NCI-H345 treated with DMSO at 0.1 percent for 48 hours (cell line): ENCODE measurements at regions not wholly inside any gene's neighbourhood (a gene's known extent, or its start where the extent isn't known, plus 50 kb on each side); places are given as distances from the start of the nearest gene placed in this dataset.
"Not testable (repeated sequence)": the region's sequence is repeated elsewhere in the genome, so short reads cannot be mapped to it uniquely, and the experiment has no call there.

Source experiments
- DNase-seq: peaks from one replicate; lab custom pipeline; 2025; ENCODE audit not compliant: unreplicated experiment; lab: John Stamatoyannopoulos, UW

DNA sequence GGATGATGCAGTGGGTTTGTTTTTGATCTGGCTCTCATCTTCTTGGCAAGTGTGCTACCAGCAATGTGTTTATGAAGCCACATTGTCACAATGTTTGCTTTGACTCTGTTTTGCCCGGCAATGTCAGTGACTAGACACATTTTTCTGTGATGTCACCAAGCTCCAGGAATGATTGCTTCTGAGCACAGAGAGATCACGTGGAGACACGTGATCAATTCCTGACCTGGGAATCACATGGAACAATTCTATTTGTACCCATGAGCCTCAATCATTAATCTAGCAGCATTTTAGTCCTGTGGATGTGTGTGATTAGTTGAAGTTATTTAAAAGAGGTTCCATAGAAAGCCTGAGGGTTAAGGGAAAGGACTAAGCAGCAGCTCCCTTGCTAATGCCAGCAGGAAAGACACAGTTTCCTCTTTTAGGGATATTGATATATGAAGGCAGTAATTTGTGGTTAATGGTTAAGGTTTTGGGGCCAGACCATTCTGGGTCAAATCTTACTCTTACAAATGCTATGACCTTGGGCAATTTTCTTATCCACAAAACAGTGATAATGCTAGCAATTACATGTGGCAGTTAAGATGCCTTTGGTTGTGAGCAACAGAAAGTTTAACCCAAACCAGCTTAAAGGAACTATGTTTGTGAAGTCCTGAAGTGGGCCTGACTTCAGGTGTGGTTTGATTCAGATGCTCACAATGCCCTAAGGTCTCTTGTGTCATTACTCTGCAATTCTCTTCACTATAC lies 59.0 kb downstream of the FASLG start:
- no peak for DNase-seq

DNA sequence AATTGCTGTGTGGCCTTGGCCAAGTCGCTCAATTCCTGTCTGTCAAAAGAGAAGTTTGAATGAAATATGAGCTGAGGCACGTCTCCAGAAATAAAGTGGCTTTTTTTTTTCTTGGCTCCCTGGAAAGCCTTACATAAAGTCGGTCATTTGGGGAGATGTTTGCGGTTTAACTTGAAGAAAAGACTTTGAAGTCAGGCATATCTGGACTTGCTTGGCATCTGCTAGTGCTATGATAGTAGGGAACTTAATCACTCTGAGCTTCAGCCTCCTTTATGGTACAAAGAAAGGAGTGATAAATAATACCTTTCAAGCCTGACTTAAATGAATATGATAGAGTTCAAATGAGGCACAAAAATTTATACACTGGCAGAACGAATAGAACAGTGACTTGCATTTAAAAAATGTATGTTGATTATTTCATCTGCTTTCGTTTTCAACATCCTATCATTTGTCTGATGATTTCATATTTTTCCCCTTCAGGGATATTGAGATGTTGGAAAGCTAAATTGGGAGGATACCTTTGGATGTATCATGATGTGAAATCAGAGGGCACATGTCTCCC lies 60.2 kb downstream of the FASLG start:
- DNase-seq: no peak

DNA sequence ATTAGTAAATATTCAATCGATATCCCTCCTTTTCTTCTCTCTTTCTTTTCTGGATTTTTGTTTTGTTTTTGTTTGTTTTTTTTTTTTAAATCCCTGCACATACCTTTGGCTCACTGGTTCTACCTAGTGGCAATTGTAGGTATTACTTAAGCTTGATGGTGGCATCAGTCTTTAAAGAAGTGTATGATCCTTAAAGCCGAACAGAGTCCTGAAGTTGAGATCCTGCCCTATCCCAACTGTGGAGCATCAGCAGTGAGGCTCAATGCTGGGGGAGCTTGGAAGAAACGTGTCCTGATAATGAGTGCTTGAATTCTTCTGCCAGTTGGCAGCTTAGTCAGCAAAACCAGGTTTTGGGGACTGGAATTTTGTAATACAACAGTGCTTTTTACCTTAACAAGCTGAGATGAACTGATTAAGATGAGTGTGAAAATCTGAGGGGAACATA lies 60.8 kb downstream of the FASLG start:
- peak; percentile 31 for DNase-seq

DNA sequence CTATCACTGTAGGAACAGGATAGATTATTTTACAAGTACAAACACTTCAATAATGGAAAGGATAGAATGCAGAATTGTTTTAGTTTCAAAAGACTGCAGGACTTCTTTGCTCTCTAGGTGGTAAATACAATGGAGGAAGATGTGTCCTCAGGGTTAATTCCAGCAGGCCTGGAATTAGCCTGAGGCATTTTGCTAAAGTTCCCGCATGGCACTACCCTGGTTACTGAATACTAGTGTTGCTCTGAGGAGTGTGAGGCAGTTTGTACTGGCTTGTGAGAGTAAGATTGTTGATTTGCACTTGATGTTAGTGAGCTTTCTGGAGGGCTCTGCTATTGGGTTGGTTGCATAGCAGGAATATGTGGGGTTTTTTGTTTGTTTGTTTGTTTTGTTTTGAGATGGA lies 61.4 kb downstream of the FASLG start:
- DNase-seq: no peak

DNA sequence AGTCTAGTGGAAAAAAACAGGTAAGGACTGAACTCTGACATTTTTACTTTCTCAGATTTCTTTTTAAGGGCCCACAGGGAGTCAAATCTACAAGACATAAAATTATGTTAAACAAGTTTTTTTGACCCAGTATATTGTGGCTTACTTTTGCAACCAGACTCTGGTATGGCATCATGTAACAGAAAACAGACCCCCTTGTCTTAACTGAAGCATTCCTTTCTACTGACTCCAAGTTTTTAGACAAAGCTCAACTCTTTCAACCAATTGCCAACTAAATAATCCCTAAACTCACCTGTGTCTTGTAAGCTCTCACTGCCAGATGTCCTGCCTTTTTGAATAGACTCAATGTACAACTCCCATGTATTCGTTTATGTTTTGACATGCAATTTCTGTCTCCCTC lies 64.3 kb downstream of the FASLG start:
- DNase-seq: no peak

DNA sequence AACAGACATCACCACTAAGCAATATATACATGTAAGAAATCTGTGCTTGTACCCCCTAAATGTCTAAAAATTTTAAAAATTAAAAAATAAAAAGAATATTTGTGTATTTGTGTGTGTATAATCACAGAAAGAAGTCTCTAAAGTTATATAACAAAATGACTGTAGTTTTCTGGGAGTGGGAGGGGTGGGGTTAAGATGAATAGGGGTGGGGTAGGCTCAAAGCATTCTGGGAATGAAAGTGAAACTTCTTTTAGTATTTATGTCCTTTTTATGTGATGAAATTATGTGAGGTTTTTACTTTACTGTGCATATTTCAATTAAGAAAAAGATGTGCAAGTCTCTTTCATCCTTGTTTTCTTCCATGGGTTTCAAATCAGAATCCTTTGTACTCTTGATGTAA lies 65.3 kb downstream of the FASLG start:
- no peak for DNase-seq

DNA sequence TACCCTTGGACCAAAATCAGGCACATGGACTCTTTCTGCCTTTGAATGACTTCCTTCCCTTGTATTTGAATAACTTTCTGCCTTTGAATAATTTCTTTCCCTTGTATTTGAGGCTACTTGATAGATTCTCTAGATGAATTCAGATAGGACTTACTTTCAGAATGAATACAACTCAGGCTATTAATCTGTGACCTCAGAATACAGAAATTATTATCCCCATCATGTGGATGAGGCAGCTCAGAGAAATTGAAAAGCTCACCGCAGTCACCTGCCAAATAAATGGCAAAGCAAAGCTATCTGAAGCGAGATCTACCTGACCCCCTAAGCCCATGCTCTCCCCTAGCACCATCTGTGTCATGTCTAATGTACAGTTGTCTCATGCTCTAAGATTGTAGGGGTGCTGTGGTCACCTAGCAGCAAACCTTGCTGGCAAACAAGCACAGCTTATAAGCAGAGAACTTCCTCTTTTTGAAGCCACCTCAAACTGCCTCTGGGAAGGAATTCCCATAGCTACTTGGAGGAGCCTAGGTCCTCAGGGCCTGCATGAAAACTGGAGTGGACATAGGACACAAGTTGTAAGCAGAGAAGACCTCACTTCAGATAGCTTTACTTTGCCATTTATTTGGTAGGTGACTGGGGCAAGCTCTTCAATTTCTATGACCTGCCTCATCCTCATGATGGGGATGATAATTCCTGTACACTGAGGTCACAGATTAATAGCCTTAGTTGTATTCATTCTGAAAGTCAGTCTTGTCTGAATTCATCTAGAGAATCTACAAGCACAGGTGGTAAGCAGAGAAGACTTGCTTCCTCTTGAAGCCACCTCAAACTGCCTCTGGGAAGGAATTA lies 66.1 kb downstream of the FASLG start:
- no peak for DNase-seq

DNA sequence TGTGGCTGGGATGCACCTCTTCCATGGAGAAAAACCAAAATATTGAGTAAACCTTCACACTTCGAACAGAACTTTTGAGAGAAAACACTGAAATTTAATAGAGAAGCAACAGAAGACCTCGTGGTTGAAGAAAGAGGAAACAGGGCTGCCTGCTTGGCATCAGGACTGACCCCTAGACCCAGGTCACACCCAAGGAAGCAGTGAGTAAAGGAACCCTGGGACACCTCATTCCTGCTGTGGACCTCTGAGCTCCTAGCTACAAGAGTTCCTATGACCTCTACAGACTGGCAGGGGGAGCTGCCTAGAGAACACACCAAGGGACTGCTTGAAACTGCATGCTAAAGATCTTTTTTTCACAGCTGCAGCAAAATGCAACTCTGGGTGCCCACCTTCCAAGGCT lies 67.8 kb downstream of the FASLG start:
- DNase-seq: no peak

DNA sequence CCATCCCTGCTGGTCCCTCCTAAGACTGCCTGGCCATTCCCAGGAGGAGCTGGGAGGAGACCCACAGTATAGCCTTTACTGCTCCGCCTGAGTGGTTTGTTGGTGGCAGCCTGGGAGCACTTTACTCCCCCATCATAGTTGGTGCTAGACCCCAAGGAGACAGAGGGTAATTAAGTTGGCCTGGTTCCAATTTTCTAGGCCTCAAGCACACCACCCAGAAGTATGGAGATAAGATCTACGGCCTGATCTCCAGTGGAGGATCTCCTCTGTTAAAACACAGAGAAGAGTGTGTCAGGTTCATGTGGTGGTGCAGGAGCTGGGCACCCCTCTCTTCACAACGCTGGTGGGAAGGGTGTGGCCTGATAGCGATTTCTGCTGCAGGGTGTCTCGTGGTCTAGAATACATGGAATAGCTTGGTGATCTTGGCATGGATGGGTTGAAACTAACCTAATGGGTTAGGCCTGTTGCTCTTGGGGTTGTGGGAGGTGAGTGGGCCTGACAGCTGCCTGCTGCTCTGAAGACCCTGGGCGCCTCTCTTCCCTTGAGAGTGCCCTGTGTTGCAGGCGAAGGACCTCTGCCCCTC lies 68.5 kb downstream of the FASLG start:
- DNase-seq: no peak

DNA sequence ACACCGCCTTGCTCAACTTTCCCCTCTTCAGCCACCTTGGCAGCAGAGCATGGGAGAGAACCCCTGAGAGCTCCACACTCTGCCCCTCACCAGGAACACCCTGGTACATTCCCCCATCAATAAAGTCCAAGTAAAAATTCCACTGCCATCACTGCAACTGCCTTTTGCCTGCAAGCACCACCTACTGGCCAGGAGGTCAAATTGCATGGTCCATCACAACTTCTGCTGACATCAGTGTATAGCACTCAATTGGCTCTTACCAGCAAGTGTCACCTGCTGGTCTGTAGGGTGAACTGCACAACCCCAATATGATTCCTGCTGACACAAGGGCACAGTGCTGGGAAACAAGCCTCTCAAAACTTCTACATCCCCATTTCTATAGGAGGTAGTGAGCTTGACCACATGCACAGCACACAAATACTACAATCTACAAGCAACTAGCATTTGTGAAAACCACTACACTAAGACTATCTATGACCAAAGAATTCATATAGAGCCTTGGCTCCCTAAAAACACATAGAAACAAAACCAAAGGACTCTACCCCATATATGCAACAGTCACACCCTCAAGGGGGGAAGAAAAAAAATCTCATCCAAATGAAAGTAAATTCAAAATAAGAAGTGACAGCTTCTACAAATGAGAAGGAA lies 69.2 kb downstream of the FASLG start:
- no peak for DNase-seq

DNA sequence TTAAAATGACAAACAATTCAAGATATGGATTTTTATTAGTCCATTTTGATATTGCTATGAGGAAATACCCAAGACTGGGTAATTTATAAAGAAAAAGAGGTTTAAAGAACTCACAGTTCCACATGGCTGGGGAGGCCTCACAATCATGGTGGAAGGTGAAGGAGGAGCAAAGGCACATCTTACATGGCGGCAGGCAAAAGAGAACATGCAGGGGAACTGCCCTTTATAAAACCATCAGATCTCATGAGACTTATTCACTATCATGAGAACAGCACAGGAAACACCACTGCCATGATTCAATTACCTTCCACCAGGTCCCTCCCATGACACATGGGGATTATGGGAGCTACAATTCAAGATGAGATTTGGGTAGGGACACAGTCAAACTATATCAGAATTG lies 69.8 kb downstream of the FASLG start:
- DNase-seq: not testable (repeated sequence)

DNA sequence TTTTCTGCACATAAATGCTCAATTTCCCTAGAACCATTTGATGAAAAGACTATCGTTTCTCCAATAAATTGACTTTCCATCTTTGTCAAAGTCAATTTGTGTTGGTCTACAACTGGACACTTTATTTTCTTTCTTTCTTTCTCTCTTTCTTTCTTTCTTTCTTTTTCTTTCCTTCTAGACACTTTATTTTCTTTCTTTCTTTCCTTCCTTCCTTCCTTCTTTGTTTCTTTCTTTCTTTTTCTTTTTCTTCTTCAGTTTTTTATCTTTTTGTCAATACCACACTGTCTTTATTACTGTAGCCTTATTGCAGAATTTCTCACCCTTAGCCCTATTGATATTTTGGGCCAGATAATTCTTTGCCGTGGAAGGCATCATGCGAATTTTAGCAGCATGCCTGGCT lies 73.5 kb downstream of the FASLG start:
- no peak for DNase-seq

DNA sequence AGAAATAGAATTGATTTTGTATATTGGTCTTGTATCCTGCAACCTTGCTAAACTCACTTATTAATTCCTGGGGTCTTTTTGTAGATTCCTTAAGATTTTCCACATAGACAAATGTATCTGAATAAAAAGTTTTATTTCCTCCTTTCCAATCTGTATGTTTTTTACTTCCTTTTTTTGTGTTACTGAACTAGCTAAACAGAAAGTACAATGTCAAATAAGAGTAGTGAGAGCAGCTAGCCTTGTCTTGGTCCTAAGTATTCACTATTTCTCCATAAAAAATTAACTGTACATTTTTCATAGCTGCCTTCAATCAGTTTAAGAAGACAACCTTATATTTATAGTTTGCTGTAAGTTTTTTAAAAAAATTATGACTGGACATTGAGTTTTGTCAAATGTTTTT lies 74.9 kb downstream of the FASLG start:
- no peak for DNase-seq

DNA sequence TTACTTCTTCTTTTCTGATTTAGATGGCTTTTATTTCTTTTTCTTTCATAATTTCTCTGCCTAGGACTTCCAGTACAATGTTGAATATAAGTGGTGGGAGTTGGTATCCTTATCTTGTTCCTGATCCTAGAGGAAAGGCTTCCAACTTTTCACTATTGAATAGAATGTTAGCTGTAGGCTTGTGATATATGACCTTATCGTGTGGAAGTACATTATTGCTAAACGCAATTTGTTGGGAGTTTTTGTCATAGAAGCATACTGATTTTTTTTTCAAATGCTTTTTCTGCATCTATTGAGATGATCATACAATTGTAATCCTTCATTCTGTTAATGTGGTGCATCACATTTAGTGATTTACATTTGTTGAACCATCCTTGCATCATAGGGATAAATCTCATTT lies 79.5 kb downstream of the FASLG start:
- no peak for DNase-seq

DNA sequence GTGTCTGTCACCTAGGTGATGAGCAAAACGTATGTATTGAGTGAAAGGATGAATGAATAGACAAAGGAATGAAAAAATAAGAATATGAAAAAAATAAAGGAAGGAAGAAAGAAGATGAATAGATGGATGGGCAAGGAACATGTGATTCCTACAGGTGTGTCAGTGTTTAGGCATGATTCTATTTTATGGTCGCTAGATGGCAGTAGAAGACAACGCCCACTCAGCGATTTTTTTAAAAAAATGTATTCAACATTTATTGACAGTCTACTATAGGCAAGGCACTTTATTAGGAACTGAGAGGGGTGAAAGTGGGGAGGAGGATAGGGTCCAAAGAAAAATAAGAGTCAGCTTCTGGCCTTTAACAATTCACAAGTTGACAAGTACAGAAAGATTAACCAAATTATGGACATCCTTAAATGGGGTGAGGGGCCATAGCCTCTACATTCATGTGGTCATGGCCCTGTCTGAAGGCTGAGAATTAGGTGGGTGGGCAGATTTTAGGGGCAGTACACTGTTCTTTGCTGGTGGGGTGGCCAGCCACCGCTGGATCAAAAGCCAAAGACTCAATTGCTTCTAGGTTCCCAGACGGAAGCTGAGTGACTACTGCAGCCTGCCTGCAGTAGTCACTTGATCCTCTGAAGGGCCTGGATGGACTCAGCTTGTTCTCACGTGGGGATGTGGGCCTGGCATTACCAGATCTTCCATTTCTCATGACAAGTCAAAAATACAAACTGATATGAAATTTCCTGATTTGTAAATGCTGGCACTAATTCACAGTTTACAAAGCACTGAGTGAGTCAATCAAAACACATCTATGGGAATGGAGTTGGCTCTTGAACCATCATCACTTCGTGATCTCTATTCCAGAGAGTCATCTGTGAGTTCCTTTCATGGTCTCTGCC lies 83.9 kb downstream of the FASLG start:
- DNase-seq: no peak

DNA sequence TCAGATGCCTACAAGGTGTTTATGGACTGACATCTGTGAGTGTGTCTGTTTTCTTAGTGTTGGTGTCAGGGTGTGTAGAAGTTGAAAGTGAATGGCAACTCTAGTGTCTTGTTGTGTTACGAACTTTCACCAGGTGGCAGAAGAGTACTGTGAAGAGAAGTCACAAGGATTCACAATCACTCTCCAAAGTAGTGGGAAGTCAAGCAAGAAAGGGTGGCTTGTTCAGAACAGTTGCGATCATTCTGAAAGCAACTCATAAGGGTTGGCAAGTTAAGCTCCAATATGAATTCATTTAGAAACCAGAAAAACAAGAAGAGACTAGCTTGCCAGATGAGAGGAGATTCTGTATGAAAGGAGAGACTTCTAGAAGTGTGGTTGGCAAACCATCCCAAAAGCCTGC lies 86.1 kb downstream of the FASLG start:
- DNase-seq: no peak

DNA sequence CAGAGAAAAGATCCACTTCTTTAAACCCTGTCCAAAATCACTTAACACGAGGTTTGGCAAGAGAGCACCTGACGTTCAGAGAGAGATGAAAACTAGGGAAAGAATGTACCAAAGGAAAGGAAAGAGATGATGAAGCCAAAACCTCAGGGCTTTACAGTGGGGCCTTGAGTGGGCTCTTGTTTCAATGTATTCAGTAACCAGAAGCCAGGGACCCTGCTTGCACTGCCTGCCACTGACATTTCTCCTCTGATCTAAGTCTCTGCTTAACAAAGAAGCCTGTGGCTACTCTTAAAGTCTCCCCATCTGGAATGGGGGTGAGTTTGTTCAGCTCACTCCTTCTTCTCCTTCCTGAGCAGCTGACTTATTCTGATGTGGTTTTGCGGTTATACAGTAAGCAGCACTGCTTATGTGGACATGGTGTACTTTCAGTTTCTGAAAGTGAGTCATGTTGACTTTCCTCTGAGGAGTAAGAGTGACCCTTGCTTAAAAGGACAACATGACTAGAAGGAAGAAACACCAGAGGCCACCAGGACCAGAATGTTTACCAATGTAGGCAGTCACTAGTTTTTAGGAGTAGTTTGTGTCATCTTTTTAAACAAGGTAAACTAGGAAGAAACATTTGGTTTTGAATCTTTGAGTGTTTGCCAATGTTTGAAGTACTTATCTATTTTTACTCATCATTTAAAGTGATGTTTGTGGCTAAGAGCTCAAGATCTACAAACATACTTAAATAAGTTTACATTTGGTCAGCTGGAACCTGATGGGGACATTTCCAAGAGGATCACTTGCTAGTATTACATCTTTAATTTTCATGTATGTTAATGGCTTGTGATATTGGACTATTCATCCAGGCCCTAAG lies 87.4 kb downstream of the FASLG start:
- DNase-seq: no peak

DNA sequence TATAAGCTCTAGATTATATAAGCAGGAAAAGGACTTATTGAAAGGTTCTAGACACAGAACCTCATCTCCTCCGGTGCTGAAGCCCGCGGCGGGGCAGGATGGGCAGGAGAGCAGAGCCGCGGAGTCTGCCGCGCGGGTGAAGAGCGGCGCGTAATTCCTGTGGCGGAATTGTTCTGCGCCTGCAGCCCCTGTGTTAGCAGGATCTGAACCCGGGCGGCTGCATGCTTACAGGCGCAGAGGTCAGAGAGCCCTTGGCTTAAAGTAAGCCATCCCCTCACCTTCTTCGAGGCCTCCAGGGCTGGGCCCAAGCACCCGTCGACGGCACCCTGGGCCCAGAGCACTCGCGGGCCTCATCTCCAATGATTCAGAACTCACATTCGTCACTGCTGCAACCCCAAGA lies 89.3 kb downstream of the FASLG start:
- DNase-seq: no peak

DNA sequence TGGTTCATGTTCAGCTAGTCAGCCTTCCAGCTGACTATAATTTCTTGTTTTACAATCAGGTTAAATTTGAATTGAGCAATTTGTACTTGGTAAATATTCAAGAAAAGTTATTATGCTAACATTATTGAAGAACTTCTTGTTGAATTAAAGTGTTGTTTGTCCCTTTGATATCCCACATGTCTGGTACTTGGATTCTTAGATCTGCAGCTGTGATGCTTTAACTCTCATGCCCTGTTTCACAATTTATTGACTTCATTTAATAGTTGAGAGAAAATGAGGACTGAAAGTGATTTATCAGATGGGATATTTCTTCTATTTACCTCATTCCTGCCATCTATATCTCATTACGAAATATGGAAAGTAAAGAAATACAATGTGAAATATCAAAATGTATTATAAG lies 92.8 kb downstream of the FASLG start:
- no peak for DNase-seq
